ENCODE measurements at regions not wholly inside any gene's neighbourhood (a gene's known extent, or its start where the extent isn't known, plus 50 kb on each side); places are given as distances from the start of the nearest gene placed in this dataset.

DNA sequence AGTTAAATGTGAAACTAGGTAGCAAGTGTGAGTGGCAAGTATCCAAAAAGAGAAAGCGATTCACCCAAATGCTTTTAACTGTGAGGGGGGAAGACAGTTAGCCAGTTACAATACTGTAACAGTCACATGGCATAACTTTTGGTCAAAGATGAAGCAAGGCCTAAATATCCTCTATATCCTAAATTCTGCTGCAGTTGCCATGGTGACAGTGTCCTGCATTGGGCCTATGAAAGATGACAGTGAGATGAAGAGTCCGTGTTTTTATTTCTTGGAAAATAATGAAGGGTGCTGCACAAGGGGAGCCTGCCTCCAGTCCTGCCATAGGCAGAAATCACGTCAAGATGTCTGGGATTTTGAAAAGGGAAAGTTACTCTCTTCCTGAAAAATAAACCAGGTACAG is 534.6 kb downstream of the NTRK2 start:
- Histone ChIP-seq H3K4me1 (ENCODE audit: control insufficient read depth, insufficient read depth, low read length) (peaks cover 4% of the 10 kb centered on the region), H3K27me3 (replicated peaks; ENCODE audit: control insufficient read depth, insufficient read depth, low read length) (no peaks in the 10 kb centered on the region), H3K9ac (ENCODE audit: low read length) (no peak overlapping the region), H3K9me3 (ENCODE audit: control insufficient read depth, low read length) (no peaks in the 10 kb centered on the region), H3K36me3 (ENCODE audit: control insufficient read depth, insufficient read depth, low read length, severe bottlenecking) (no peaks in the 10 kb centered on the region), H3K4me3 (ENCODE audit: low read length) (no peak overlapping the region)
- DNase-seq (ENCODE audit: low read depth), result no peak

DNA sequence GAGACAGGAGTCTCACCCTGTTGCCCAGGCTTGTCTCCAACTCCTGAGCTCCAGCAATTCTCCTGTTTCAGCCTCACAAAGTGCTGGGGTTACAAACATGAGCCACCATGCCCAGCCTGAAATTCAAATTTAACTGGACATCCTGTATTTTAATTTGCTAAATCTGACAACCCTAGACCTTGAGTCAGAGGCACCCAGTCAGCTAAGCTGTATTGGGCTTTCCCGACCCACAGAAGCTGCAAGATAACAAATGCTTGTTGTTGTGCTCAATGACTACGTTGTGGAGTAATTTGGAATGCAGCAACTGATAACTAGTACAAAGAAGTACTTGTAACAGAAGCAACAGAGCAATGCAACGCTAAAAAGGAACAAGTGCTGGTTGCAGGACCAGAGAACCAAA is 533.1 kb downstream of the NTRK2 start:
- H3K9ac ChIP-seq (ENCODE audit: low read length), result no peak overlapping the region
- H3K36me3 ChIP-seq (ENCODE audit: control insufficient read depth, insufficient read depth, low read length, severe bottlenecking), result no peaks in the 10 kb centered on the region
- no peak for DNase-seq (ENCODE audit: low read depth)
- no peak overlapping the region for H3K4me3 ChIP-seq (ENCODE audit: low read length)
- peaks cover 4% of the 10 kb centered on the region for H3K4me1 ChIP-seq (ENCODE audit: control insufficient read depth, insufficient read depth, low read length)
- peaks cover 3% of the 10 kb centered on the region for H3K27me3 ChIP-seq (replicated peaks; ENCODE audit: control insufficient read depth, insufficient read depth, low read length)
- H3K9me3 ChIP-seq (ENCODE audit: control insufficient read depth, low read length), result no peaks in the 10 kb centered on the region

DNA sequence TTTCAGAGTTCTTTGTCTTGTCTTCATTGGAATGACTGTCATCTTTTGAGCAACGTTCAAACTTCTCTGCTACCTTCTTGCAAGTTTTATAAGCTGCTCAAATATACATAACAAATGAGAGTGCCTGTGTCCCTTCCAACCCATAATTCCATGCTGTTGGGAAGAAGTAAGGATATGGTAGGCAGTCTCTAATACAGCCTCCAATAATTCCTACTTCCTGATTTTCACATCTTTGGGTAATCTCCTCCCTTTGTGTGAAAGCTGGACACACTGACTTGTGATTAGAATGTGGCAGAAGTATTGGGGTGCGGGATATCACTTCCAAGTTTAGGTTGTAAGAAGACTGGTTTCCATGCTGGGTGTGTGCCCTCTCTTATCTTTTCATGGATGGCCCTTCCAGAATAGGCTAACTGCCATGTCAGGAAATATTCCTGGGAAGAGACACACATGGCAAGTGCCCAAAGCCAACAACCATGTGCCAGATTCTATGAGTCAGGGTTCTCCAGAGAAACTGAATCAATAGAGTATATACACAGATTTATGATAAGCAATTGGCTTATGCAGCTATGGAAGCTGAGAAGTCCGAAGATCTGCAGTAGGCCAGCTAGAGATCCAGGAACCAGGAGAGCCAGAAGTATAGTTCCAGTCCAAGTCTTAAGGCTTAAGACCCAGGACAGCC is 531.3 kb downstream of the NTRK2 start:
- no peak for DNase-seq (ENCODE audit: low read depth)
- H3K4me3 ChIP-seq (ENCODE audit: low read length), result no peak overlapping the region
- H3K36me3 ChIP-seq (ENCODE audit: control insufficient read depth, insufficient read depth, low read length, severe bottlenecking), result no peaks in the 10 kb centered on the region
- no peak overlapping the region for H3K9ac ChIP-seq (ENCODE audit: low read length)
- H3K9me3 ChIP-seq (ENCODE audit: control insufficient read depth, low read length), result no peaks in the 10 kb centered on the region
- H3K4me1 ChIP-seq (ENCODE audit: control insufficient read depth, insufficient read depth, low read length), result peaks cover 4% of the 10 kb centered on the region
- H3K27me3 ChIP-seq (replicated peaks; ENCODE audit: control insufficient read depth, insufficient read depth, low read length), result peaks cover 4% of the 10 kb centered on the region

DNA sequence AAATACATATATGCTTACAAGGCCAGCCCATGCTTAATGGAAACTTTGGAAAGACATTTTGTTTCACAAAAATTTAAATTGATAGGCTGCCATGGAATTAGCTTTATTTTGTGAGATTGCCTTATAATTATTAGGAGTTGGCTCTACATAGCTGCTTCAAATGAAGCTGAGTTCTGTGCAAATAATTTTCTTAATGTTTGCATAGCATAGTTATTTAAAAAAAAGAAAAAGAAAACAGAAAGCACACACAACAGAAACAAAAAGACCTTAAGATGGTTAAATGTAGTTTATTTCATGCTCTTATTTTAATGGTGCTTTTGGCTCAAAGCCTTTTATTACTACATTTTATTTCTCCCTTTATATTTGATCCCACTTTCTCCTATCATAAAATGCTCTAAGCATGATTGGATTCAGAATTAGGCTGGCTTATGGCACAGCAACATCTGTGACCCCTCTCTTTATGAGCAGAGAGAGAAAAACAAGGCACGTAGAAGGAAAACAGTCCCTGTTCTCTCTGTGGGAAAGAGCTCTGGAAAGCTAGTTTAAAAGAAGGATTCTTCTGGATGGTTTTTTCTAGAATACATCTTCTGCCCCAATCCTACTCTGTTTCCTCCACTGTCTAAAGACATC is 530.5 kb downstream of the NTRK2 start:
- Histone ChIP-seq H3K9ac (ENCODE audit: low read length) (no peak overlapping the region), H3K4me1 (ENCODE audit: control insufficient read depth, insufficient read depth, low read length) (peaks cover 4% of the 10 kb centered on the region), H3K27me3 (replicated peaks; ENCODE audit: control insufficient read depth, insufficient read depth, low read length) (peaks cover 4% of the 10 kb centered on the region), H3K4me3 (ENCODE audit: low read length) (no peak overlapping the region), H3K9me3 (ENCODE audit: control insufficient read depth, low read length) (no peaks in the 10 kb centered on the region), H3K36me3 (ENCODE audit: control insufficient read depth, insufficient read depth, low read length, severe bottlenecking) (no peaks in the 10 kb centered on the region)
- no peak for DNase-seq (ENCODE audit: low read depth)

DNA sequence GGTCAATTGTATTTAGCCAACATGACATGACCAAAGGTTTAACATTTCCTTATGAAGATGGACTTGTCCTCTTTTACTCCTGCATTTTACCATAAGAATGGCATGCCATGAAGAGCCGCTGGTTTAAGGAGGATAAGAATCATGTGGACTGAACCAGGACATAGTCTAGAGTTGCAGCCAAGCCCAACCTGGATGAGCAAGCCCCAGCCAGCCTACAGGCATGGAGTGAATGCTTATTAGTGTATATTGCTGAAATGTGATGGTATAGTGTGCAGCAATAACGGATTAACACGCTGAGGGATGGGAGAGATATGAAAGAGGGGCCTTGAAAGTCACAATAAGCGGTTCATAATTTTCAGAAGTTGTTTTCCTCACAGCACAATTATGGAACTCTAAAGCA is 523.2 kb downstream of the NTRK2 start:
- H3K4me1 ChIP-seq (ENCODE audit: control insufficient read depth, insufficient read depth, low read length), result no peaks in the 10 kb centered on the region
- peaks cover 3% of the 10 kb centered on the region for H3K27me3 ChIP-seq (replicated peaks; ENCODE audit: control insufficient read depth, insufficient read depth, low read length)
- DNase-seq (ENCODE audit: low read depth), result no peak
- no peaks in the 10 kb centered on the region for H3K9me3 ChIP-seq (ENCODE audit: control insufficient read depth, low read length)
- H3K9ac ChIP-seq (ENCODE audit: low read length), result no peak overlapping the region
- H3K4me3 ChIP-seq (ENCODE audit: low read length), result no peak overlapping the region
- no peaks in the 10 kb centered on the region for H3K36me3 ChIP-seq (ENCODE audit: control insufficient read depth, insufficient read depth, low read length, severe bottlenecking)

DNA sequence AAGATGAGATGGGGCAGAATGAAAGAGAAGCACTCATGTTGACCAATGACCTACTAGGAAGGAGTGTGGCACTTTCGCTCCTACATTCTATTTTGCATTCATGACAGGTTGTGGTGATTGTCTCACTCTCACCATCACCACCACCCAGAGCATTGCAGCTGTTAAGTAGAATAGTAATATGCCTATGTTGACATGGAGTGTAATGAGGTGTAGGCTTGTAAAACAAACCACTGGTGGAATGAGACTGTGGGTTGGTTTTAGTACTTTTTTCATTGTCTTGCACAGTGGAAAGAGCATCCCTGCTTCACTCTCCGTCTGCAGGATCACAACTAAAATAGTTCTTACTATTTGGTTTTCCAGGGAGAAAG is 516.7 kb downstream of the NTRK2 start:
- Histone ChIP-seq H3K9ac (ENCODE audit: low read length) (no peak overlapping the region), H3K4me1 (ENCODE audit: control insufficient read depth, insufficient read depth, low read length) (no peaks in the 10 kb centered on the region), H3K4me3 (ENCODE audit: low read length) (no peak overlapping the region), H3K9me3 (ENCODE audit: control insufficient read depth, low read length) (no peaks in the 10 kb centered on the region), H3K36me3 (ENCODE audit: control insufficient read depth, insufficient read depth, low read length, severe bottlenecking) (no peaks in the 10 kb centered on the region), H3K27me3 (replicated peaks; ENCODE audit: control insufficient read depth, insufficient read depth, low read length) (peaks cover 2% of the 10 kb centered on the region)
- DNase-seq (ENCODE audit: low read depth), result no peak

DNA sequence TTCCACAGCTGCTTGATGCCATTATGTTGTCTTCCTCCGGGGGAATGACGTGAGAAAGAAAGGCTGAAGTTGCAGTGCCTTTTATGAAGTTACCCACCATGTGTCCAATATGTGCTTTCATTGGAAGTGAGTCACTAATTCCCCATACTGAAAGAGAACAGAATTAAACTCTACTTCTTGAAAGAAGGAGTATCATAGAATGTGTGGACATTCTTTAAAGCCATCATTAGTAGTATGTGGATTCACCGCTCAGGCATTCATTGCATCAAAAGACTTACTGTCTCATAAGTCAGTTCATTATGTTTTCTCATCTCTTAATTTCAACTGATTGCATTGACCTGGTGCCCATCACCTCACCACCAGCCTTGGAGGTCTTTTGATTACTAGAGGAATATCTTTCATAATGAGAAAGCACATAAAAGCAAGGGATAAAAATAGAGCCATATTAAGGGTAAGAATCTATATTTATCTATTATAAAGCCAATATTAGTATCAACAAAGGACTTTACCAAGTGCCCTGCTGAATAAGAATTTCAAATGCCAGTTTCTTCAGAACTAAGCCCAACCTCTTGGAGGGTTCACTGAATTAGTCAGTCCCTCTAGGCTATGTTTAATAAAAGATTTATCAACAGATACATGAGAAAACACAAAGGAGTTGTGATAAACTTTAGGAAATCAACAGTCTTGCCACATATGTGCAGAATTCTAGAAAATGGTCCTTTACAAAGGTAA is 516.1 kb downstream of the NTRK2 start:
- Histone ChIP-seq H3K27me3 (replicated peaks; ENCODE audit: control insufficient read depth, insufficient read depth, low read length) (peaks cover 5% of the 10 kb centered on the region), H3K9me3 (ENCODE audit: control insufficient read depth, low read length) (no peaks in the 10 kb centered on the region), H3K9ac (ENCODE audit: low read length) (no peak overlapping the region), H3K4me3 (ENCODE audit: low read length) (no peak overlapping the region), H3K4me1 (ENCODE audit: control insufficient read depth, insufficient read depth, low read length) (no peaks in the 10 kb centered on the region), H3K36me3 (ENCODE audit: control insufficient read depth, insufficient read depth, low read length, severe bottlenecking) (no peaks in the 10 kb centered on the region)
- DNase-seq (ENCODE audit: low read depth), result no peak

DNA sequence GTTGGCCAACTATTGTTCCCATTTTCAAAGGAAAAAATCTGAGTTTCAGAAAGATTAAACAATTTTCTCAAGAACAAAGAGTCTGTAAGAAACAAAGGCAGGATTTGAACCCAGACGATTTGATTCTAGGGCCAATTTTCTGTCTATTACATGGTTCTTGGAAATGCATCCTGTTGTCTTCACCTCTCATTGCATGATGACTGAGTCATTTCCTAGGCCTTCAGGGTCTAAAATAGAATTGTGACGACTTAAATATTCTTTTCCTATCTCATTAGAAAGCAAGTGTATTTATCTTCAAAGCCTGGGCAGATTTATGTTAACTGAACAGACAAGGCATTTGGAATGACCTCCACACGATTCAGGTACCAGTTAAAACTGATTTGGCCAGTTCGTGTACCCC is 512.9 kb downstream of the NTRK2 start:
- H3K36me3 ChIP-seq (ENCODE audit: control insufficient read depth, insufficient read depth, low read length, severe bottlenecking), result no peaks in the 10 kb centered on the region
- H3K4me3 ChIP-seq (ENCODE audit: low read length), result no peak overlapping the region
- H3K4me1 ChIP-seq (ENCODE audit: control insufficient read depth, insufficient read depth, low read length), result no peaks in the 10 kb centered on the region
- H3K27me3 ChIP-seq (replicated peaks; ENCODE audit: control insufficient read depth, insufficient read depth, low read length), result peaks cover 9% of the 10 kb centered on the region
- DNase-seq (ENCODE audit: low read depth), result no peak
- H3K9me3 ChIP-seq (ENCODE audit: control insufficient read depth, low read length), result no peaks in the 10 kb centered on the region
- H3K9ac ChIP-seq (ENCODE audit: low read length), result no peak overlapping the region

DNA sequence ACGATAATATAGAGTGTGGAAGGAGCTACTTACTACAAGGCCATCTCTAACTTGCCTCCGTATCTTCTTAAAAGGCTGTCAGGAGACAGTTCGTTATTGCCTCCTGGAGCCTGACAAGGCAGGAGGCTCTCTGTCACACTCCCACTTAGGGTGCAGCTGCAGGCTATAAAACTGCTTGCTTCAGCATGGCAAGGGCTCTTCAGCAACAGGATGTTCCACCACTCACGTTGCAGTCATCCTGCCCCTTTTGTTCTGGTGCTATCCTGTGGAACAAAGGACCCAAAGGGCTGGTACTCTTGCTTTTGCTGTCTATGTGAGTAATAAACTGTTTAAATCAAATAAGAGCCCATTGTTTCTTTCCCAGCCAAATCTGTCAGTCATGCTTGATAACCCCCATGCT is 508.9 kb downstream of the NTRK2 start:
- Histone ChIP-seq H3K9me3 (ENCODE audit: control insufficient read depth, low read length) (no peaks in the 10 kb centered on the region), H3K36me3 (ENCODE audit: control insufficient read depth, insufficient read depth, low read length, severe bottlenecking) (no peaks in the 10 kb centered on the region), H3K27me3 (replicated peaks; ENCODE audit: control insufficient read depth, insufficient read depth, low read length) (peaks cover 9% of the 10 kb centered on the region), H3K4me1 (ENCODE audit: control insufficient read depth, insufficient read depth, low read length) (peaks cover 6% of the 10 kb centered on the region), H3K9ac (ENCODE audit: low read length) (no peak overlapping the region), H3K4me3 (ENCODE audit: low read length) (no peak overlapping the region)
- no peak for DNase-seq (ENCODE audit: low read depth)

DNA sequence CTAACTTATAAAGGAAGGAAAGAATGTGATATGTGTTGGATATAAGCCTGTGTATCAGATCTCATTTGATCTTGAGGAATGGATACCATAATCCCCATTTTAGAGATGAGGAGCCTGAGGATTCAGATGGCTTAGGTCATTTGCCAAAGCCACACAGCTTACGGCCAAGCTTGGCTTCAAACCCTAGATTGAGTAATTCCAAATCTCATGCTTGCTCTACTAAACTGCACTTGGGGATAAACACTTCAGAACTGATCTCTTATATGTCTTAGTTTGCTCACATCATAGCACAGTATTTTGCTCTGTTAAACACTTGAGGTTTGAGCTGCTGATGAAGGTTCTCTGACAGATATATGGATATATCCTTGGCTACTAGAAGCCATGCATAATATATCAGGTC is 504.4 kb downstream of the NTRK2 start:
- H3K9ac ChIP-seq (ENCODE audit: low read length), result no peak overlapping the region
- H3K4me3 ChIP-seq (ENCODE audit: low read length), result no peak overlapping the region
- peaks cover under 1% of the 10 kb centered on the region for H3K27me3 ChIP-seq (replicated peaks; ENCODE audit: control insufficient read depth, insufficient read depth, low read length)
- H3K36me3 ChIP-seq (ENCODE audit: control insufficient read depth, insufficient read depth, low read length, severe bottlenecking), result no peaks in the 10 kb centered on the region
- H3K4me1 ChIP-seq (ENCODE audit: control insufficient read depth, insufficient read depth, low read length), result peaks cover 12% of the 10 kb centered on the region
- H3K9me3 ChIP-seq (ENCODE audit: control insufficient read depth, low read length), result peaks cover 10% of the 10 kb centered on the region
- no peak for DNase-seq (ENCODE audit: low read depth)

DNA sequence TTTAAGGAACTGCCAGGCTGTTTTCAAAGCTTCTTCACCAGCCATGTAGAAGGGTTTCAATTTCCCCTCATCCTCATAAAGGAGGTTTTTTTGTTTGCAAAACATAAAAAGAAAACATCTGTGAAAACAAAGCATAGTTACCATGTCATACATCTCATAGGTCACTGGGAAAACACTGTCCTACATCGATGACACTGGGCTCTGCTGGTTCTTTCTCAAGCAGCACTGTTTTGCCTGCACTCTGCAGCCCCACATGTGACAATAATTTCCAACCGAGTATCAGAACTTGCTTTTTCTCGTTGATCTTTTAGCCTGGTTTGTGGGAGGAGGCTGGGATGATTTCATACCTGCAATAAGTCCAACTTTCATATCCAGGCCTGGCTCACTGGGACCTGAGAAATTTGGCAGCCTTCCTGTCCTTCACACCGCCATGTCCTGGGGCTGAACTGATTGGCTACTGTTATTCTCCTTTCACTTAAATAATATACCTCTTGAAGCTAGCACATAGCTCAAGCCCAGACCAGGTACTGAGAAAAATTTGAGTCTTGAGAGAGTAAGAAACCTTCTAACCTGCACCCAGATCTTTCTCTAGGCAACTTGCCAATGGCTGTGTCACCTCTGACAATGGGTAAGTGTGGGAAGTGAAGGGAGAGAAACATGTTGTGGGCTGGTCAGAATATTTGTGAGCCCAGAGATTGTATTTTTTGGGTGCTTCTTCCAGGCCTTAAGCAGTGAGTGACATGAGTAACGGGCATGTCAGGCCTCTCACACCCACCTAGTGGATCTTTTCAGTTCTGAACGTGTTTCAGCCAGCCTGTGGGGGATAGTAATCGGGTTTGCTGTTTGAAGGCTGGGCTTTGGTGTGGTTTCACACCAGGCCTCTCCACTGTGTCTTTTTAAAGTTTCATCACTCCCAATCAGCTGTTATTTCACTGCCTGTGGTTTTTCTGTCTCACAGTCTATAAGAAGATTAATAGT is 502.8 kb downstream of the NTRK2 start:
- Histone ChIP-seq H3K36me3 (ENCODE audit: control insufficient read depth, insufficient read depth, low read length, severe bottlenecking) (no peaks in the 10 kb centered on the region), H3K9me3 (ENCODE audit: control insufficient read depth, low read length) (peaks cover 15% of the 10 kb centered on the region), H3K4me1 (ENCODE audit: control insufficient read depth, insufficient read depth, low read length) (peaks cover 12% of the 10 kb centered on the region), H3K9ac (ENCODE audit: low read length) (no peak overlapping the region), H3K4me3 (ENCODE audit: low read length) (no peak overlapping the region), H3K27me3 (replicated peaks; ENCODE audit: control insufficient read depth, insufficient read depth, low read length) (peaks cover under 1% of the 10 kb centered on the region)
- DNase-seq (ENCODE audit: low read depth), result no peak

Data from adipocyte (in vitro differentiated cells).